Thyroid gland (tissue), 4 donors: ENCODE measurements at regions not wholly inside any gene's neighbourhood (a gene's known extent, or its start where the extent isn't known, plus 50 kb on each side); places are given as distances from the start of the nearest gene placed in this dataset.

Source experiments
- POLR2A ChIP-seq, 2 donors: fragments of 450-650 bp; IDR thresholded peaks; one replicate each; pipeline ENCODE4 v1.6.1; 2017; ENCODE audit warnings: antibody characterized with exemption in 2 of 2, mild to moderate bottlenecking in 2 of 2, moderate library complexity in 1 of 2
- TF ChIP-seq, protein P1 (sequence below), 6 experiments: fragments of 200-600 bp in 3 of 6; fragments of 450-650 bp in 3 of 6; sonication (generic) in 3 of 6; IDR thresholded peaks; one replicate each; pipeline ENCODE4 v1.5.1; 2016 to 2019; ENCODE audit warnings: antibody characterized with exemption in 6 of 6, mild to moderate bottlenecking in 2 of 6, inconsistent platforms in 1 of 6, moderate library complexity in 1 of 6

DNA sequence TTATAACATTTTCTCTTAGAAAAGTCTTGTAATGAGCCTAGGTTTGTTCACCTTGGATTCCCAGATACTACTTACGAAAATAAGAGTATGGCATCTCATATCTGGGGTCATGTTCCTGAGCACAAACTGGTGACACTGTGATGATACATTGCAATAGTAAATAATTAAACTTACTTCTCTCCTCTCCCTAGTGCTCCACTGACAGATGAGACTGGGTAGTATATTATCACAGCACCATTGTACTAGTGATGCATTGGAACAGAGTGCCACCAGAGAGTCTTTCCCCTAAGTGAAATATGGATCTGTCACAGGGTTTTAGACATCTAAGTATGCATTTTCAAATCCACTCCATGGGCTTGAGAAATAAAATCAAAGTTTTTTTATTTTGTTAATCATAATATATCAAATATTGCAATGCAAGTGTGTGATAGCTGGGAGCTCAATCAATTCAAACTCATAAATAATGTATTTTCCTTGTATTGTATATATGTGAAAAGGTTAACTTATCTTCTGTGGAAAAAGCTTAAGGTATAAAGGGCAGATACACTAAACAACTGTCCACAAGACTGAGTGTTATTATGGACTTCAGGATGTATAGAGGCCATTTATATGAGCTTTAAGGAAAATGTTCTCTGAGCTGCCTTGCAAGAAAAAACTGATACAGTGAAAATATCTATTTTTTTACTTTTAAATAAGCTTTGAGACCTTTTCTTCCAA is 275.5 kb downstream of the ZWINT start:
- no peak for TF ChIP-seq POLR2A (IDR thresholded peaks at IDR 0.05)
- TF ChIP-seq, protein P1, sequence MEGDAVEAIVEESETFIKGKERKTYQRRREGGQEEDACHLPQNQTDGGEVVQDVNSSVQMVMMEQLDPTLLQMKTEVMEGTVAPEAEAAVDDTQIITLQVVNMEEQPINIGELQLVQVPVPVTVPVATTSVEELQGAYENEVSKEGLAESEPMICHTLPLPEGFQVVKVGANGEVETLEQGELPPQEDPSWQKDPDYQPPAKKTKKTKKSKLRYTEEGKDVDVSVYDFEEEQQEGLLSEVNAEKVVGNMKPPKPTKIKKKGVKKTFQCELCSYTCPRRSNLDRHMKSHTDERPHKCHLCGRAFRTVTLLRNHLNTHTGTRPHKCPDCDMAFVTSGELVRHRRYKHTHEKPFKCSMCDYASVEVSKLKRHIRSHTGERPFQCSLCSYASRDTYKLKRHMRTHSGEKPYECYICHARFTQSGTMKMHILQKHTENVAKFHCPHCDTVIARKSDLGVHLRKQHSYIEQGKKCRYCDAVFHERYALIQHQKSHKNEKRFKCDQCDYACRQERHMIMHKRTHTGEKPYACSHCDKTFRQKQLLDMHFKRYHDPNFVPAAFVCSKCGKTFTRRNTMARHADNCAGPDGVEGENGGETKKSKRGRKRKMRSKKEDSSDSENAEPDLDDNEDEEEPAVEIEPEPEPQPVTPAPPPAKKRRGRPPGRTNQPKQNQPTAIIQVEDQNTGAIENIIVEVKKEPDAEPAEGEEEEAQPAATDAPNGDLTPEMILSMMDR (IDR thresholded peaks at IDR 0.05): no peak
